Calu3 (cell line): ENCODE measurements at regions not wholly inside any gene's neighbourhood (a gene's known extent, or its start where the extent isn't known, plus 50 kb on each side); places are given as distances from the start of the nearest gene placed in this dataset.
"Not testable (repeated sequence)": the region's sequence is repeated elsewhere in the genome, so short reads cannot be mapped to it uniquely, and the experiment has no call there.

Experiments used
- BruUV-seq: library from RNA; stranded (reverse); fragments of 400-500 nt; replicated peaks from 2 replicates; lab custom pipeline; 2021; lab: Mats Ljungman, UMichigan
- CTCF ChIA-PET: fragments of 300-600 bp; sonication (Branson Sonifier 250); formaldehyde crosslinking; loops from one replicate; lab custom pipeline; 2022; ENCODE audit warnings: antibody characterized with exemption; lab: Charles Lee
- DNase-seq: peaks from one replicate; pipeline ENCODE4 v3.0.0; 2022
- H3K27ac Mint-ChIP-seq: one replicate; pipeline ENCODE4 v1.8.0; 2022; ENCODE audit warnings: mixed read lengths; ENCODE audit not compliant: unreplicated experiment
- H3K27me3 Mint-ChIP-seq: one replicate; pipeline ENCODE4 v1.8.0; 2022; ENCODE audit warnings: mixed read lengths; ENCODE audit not compliant: unreplicated experiment
- H3K36me3 Mint-ChIP-seq: one replicate; pipeline ENCODE4 v1.8.0; 2022; ENCODE audit warnings: mild to moderate bottlenecking, moderate library complexity, mixed read lengths; ENCODE audit not compliant: insufficient read depth, unreplicated experiment
- H3K4me1 Mint-ChIP-seq: one replicate; pipeline ENCODE4 v1.8.0; 2022; ENCODE audit warnings: mild to moderate bottlenecking, low read depth, mixed read lengths; ENCODE audit not compliant: unreplicated experiment
- H3K4me3 Mint-ChIP-seq: one replicate; pipeline ENCODE4 v1.8.0; 2022; ENCODE audit warnings: mild to moderate bottlenecking, low read depth, moderate library complexity, mixed read lengths; ENCODE audit not compliant: unreplicated experiment
- H3K9me3 Mint-ChIP-seq: one replicate; pipeline ENCODE4 v1.8.0; 2022; ENCODE audit warnings: low read depth, mixed read lengths; ENCODE audit not compliant: unreplicated experiment
- intact Hi-C: fragments of 100-400 bp; cut with micrococcal nuclease; formaldehyde crosslinking; loops from one replicate; pipeline ENCODE4 v1.10.0; 2022; ENCODE audit not compliant: unreplicated experiment
- TF ChIP-seq, protein P1 (sequence below): fragments of 200-600 bp; IDR thresholded peaks from one replicate; pipeline ENCODE4 v1.8.0; 2022; ENCODE audit warnings: antibody characterized with exemption; ENCODE audit not compliant: unreplicated experiment

DNA sequence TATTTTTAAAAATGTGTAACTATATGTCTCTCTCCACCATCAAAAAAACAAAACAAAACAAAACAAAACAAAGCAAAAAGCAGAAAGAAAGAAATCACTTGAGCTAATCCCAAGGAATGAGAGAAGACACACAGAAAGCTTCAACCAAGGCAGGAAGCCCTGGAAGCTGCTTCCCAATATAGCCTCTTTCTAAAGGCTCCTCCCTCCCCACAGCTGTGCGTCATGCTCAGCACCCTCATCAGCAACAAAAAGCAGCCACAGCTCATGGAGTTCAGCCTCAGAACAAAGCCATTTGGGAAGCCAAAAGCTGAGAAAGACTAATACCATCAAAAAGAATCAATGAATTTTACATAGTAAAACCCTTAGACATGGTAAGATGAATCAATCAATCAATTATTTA is 501.6 kb upstream of the SMIM31 start:
- CTCF ChIA-PET = interaction anchor here (0.6 kb wide), 1 partner anchor 94 kb away, joined by 5 read pairs; no protein-coding TSS in a partner anchor
- no peaks in the 10 kb centered on the region for H3K27me3 Mint-ChIP-seq
- BruUV-seq = no TSS peak
- TF ChIP-seq, protein P1, sequence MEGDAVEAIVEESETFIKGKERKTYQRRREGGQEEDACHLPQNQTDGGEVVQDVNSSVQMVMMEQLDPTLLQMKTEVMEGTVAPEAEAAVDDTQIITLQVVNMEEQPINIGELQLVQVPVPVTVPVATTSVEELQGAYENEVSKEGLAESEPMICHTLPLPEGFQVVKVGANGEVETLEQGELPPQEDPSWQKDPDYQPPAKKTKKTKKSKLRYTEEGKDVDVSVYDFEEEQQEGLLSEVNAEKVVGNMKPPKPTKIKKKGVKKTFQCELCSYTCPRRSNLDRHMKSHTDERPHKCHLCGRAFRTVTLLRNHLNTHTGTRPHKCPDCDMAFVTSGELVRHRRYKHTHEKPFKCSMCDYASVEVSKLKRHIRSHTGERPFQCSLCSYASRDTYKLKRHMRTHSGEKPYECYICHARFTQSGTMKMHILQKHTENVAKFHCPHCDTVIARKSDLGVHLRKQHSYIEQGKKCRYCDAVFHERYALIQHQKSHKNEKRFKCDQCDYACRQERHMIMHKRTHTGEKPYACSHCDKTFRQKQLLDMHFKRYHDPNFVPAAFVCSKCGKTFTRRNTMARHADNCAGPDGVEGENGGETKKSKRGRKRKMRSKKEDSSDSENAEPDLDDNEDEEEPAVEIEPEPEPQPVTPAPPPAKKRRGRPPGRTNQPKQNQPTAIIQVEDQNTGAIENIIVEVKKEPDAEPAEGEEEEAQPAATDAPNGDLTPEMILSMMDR = no peak
- intact Hi-C loops = no loop called here
- no peaks in the 10 kb centered on the region for H3K9me3 Mint-ChIP-seq
- no peak overlapping the region for H3K27ac Mint-ChIP-seq
- H3K36me3 Mint-ChIP-seq = no peaks in the 10 kb centered on the region
- DNase-seq = no peak
- H3K4me1 Mint-ChIP-seq = no peaks in the 10 kb centered on the region
- no peak overlapping the region for H3K4me3 Mint-ChIP-seq

DNA sequence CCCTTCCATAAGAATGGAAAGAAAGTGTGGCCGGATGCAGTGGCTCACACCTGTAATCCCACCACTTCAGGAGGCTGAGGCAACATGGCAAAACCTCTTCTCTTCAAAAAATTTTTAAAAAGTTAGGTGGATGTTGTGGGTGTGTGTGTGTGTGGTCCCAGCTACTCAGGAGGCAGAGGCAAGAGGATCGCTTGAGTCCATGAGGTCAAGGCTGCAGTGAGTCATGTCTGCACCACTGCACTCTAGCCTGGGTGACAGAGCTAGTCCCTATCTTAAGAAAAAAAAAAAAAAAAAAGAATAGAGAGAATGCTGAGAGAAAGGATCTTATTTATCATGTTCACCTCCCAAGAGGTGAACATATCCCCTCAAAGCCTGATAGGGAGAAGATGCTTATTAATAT is 492.1 kb upstream of the SMIM31 start:
- no peaks in the 10 kb centered on the region for H3K9me3 Mint-ChIP-seq
- CTCF ChIA-PET = interaction anchor here (0.6 kb wide), 1 partner anchor 76 kb away, joined by 3 read pairs; no protein-coding TSS in a partner anchor

DNA sequence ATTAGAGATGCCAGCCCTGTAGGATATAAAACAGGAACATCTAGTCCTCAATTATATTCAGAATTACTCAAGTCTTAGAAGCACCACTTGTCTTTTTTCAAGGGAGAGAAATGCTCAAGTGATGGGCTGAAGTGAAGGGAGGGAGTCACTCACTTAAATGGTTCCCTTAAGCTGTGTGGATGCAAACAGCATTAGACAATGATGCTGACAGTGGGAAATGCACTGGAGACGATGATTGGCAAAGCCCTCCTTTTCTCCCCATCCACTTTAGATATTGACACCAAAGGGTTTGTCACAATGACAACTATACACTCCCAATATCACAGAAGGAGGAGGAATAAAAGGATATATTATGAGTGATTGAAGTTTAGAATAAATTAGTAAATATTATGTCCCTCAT is 491.4 kb upstream of the SMIM31 start:
- H3K36me3 Mint-ChIP-seq, CTCF ChIA-PET, H3K27me3 Mint-ChIP-seq, BruUV-seq, H3K4me3 Mint-ChIP-seq, H3K27ac Mint-ChIP-seq, DNase-seq, H3K9me3 Mint-ChIP-seq, intact Hi-C loops, H3K4me1 Mint-ChIP-seq: not testable (repeated sequence)

More for the DNA sequence above, 492.1 kb upstream of the SMIM31 start:
- Mint-ChIP-seq H3K27ac (no peak overlapping the region), H3K27me3 (no peaks in the 10 kb centered on the region), H3K4me1 (no peaks in the 10 kb centered on the region), H3K36me3 (no peaks in the 10 kb centered on the region), H3K4me3 (no peak overlapping the region)
- TF ChIP-seq, protein P1 = no peak
- no peak for DNase-seq
- no TSS peak for BruUV-seq
- intact Hi-C loops = no loop called here

GRCh38 chr4:164277414-164277813 is 476.5 kb upstream of the SMIM31 start:
- intact Hi-C loops, H3K4me3 Mint-ChIP-seq, H3K36me3 Mint-ChIP-seq, CTCF ChIA-PET, BruUV-seq, H3K9me3 Mint-ChIP-seq, H3K27ac Mint-ChIP-seq, H3K27me3 Mint-ChIP-seq, H3K4me1 Mint-ChIP-seq, DNase-seq: not testable (repeated sequence)

DNA sequence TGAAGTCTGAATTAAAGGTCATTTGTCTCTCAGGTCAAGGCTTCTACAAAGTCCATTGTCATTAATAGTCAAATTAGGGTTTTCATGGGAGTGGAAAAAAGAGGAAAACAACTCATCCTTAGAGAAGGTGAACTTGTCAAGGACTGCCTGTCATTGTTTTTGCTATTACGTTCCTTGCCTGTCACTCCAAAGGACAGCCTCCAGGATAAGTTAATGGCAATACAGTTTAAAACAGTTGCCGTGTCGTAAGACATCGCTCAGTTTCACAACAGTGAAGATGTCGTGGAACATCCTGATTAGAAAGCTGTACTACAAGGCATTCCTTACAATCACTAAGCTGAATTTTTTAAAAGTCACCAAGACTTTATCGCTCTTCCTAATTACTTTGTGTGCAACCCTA is 466.8 kb upstream of the SMIM31 start:
- Mint-ChIP-seq H3K4me1 (no peaks in the 10 kb centered on the region), H3K4me3 (no peak overlapping the region), H3K9me3 (no peaks in the 10 kb centered on the region), H3K27ac (no peak overlapping the region), H3K27me3 (no peaks in the 10 kb centered on the region), H3K36me3 (no peaks in the 10 kb centered on the region)
- intact Hi-C loops = no loop called here
- TF ChIP-seq, protein P1 = no peak
- no TSS peak for BruUV-seq
- CTCF ChIA-PET = no interaction called here
- DNase-seq = no peak
